GM23338 (cell line): ENCODE measurements at regions not wholly inside any gene's neighbourhood (a gene's known extent, or its start where the extent isn't known, plus 50 kb on each side); places are given as distances from the start of the nearest gene placed in this dataset.

Experiments
- CTCF ChIP-seq, 2 experiments: fragments of 200-600 bp in 1 of 2; sonication (generic) in 1 of 2; conservative IDR thresholded peaks; 2 replicates each; pipeline versions ENCODE4 v1.5.1 to v1.6.1; 2016 to 2017; ENCODE audit warnings: antibody characterized with exemption in 2 of 2, low read depth in 2 of 2, mild to moderate bottlenecking in 2 of 2, moderate library complexity in 1 of 2
- EZH2phosphoT487 ChIP-seq: fragments of 200-600 bp; sonication (generic); IDR thresholded peaks from one replicate; pipeline ENCODE4 v1.8.1; 2018; ENCODE audit warnings: antibody characterized with exemption; ENCODE audit not compliant: unreplicated experiment

- TF ChIP-seq CTCF (conservative IDR thresholded peaks at IDR 0.05; ENCODE audit: low read depth in 2 of 2) = no peak
- TF ChIP-seq EZH2phosphoT487 = no peak
Observed at GRCh38 chr11:42273977-42274376, 814.5 kb upstream of the LRRC4C start.
